Psoas muscle (tissue), 7 donors: ENCODE measurements at regions not wholly inside any gene's neighbourhood (a gene's known extent, or its start where the extent isn't known, plus 50 kb on each side); places are given as distances from the start of the nearest gene placed in this dataset.

Experiments used
- ATAC-seq, 4 donors: fragments of 200-7000 bp; cut with Tn5 transposase; one replicate each; pipeline ENCODE4 v1.9.1; 2020; ENCODE audit warnings: moderate library complexity in 3 of 4, mild to moderate bottlenecking in 2 of 4
- DNase-seq, 2 donors: peaks; one replicate each; pipeline ENCODE4 v3.0.0-alpha.2; 2020
- H3K27ac ChIP-seq: fragments of 200-600 bp; one replicate; pipeline ENCODE4 v1.8.0; 2022
- H3K27me3 ChIP-seq, 3 donors: fragments of 200-600 bp in 1 of 3; one replicate each; pipeline versions ENCODE4 v1.6.1 to v1.8.0; 2013 to 2022; ENCODE audit warnings: low read length in 2 of 3, mild to moderate bottlenecking in 2 of 3, moderate library complexity in 1 of 3; ENCODE audit not compliant: insufficient read depth in 3 of 3
- H3K36me3 ChIP-seq, 2 donors: fragments of 200-600 bp in 1 of 2; one replicate each; pipeline versions ENCODE4 v1.6.1 to v1.8.0; 2013 to 2022; ENCODE audit warnings: low read depth in 1 of 2, mild to moderate bottlenecking in 1 of 2, moderate library complexity in 1 of 2; ENCODE audit not compliant: insufficient read depth in 1 of 2
- H3K4me1 ChIP-seq: fragments of 200-600 bp; one replicate; pipeline ENCODE4 v1.8.0; 2022
- H3K4me3 ChIP-seq: fragments of 200-600 bp; one replicate; pipeline ENCODE4 v1.8.0; 2022; ENCODE audit warnings: mild to moderate bottlenecking
- H3K9me3 ChIP-seq: fragments of 200-600 bp; one replicate; pipeline ENCODE4 v1.8.0; 2022
- CTCF ChIP-seq: fragments of 200-600 bp; IDR thresholded peaks from one replicate; pipeline ENCODE4 v1.8.0; 2022; ENCODE audit warnings: antibody characterized with exemption
- WGBS, 3 donors: extraction: QIAGEN DNeasy Blood & Tissue Kit; methylation state at CpG; one replicate each; pipeline versions ENCODE4 v1.1.6 to v1.1.7; 2013; 5-methylcytosine and 5-hydroxymethylcytosine counted together
- intact Hi-C, 2 donors: fragments of 100-400 bp; cut with DNase I; formaldehyde crosslinking; loops; one replicate each; pipeline versions ENCODE4 v1.11.0 to v1.14.2; 2022
- donor health status: healthy with polysubstance abuse.
- donor health status: DM: no; HTN: no; CAD: no; lungs with moderate emphysema.
- donor health status: Bipolar disorder and iron deficiency.
- donor health status: healthy.
- donor health status: DM: yes; HTN: yes; CAD: no.
- donor health status: DM: no; HTN: no; CAD: no.
- donor health status: DM: yes; HTN: yes; CAD: no.

- no peak overlapping the region for H3K27ac ChIP-seq
- no peak overlapping the region for H3K4me3 ChIP-seq
- no peaks in the 10 kb centered on the region for H3K27me3 ChIP-seq
- no peaks in the 10 kb centered on the region for H3K4me1 ChIP-seq
- intact Hi-C loops = no loop called here
- no peak for DNase-seq
- H3K36me3 ChIP-seq = no peaks in the 10 kb centered on the region
- no peak for TF ChIP-seq CTCF
- WGBS, 3 donors = 95 to 97% (median 96%) methylated on average over 13 of the region's 13 CpGs
- no peak for ATAC-seq
- no peaks in the 10 kb centered on the region for H3K9me3 ChIP-seq
These were observed 52.2 kb upstream of the PRL start for GRCh38 chr6:22349051-22349450.

- intact Hi-C loops = no loop called here
- Histone ChIP-seq H3K4me1 (no peaks in the 10 kb centered on the region), H3K4me3 (no peak overlapping the region), H3K36me3 (no peaks in the 10 kb centered on the region), H3K27ac (no peak overlapping the region), H3K27me3 (no peaks in the 10 kb centered on the region), H3K9me3 (no peaks in the 10 kb centered on the region)
- ATAC-seq = no peak
- TF ChIP-seq CTCF = no peak
- DNase-seq = no peak
These were observed 52.7 kb upstream of the PRL start for GRCh38 chr6:22349528-22349927.

- no peak overlapping the region for H3K27ac ChIP-seq
- no peaks in the 10 kb centered on the region for H3K9me3 ChIP-seq
- ATAC-seq (no peak), DNase-seq (no peak)
- WGBS, 3 donors = 48 to 57% (median 49%) methylated on average over 1 of the region's 1 CpG
- intact Hi-C loops = no loop called here
- H3K4me3 ChIP-seq = no peak overlapping the region
- no peaks in the 10 kb centered on the region for H3K27me3 ChIP-seq
- no peaks in the 10 kb centered on the region for H3K36me3 ChIP-seq
- TF ChIP-seq CTCF = no peak
- H3K4me1 ChIP-seq = no peaks in the 10 kb centered on the region
These were observed 53.3 kb upstream of the PRL start for GRCh38 chr6:22350109-22350508.

GRCh38 chr6:22353101-22353500 is 56.3 kb upstream of the PRL start:
- Histone ChIP-seq H3K9me3 (no peaks in the 10 kb centered on the region), H3K4me3 (no peak overlapping the region), H3K4me1 (no peaks in the 10 kb centered on the region), H3K36me3 (no peaks in the 10 kb centered on the region), H3K27me3 (no peaks in the 10 kb centered on the region), H3K27ac (no peak overlapping the region)
- ATAC-seq (no peak), DNase-seq (no peak)
- no peak for TF ChIP-seq CTCF
- WGBS, 3 donors = 44 to 58% (median 46%) methylated on average over 2 of the region's 2 CpGs
- intact Hi-C loops = no loop called here

- no peaks in the 10 kb centered on the region for H3K4me1 ChIP-seq
- ATAC-seq (no peak), DNase-seq (no peak)
- H3K36me3 ChIP-seq = no peaks in the 10 kb centered on the region
- TF ChIP-seq CTCF = no peak
- H3K9me3 ChIP-seq = no peaks in the 10 kb centered on the region
- no peaks in the 10 kb centered on the region for H3K27me3 ChIP-seq
- WGBS, 3 donors = 89 to 90% (median 90%) methylated on average over 24 to 28 of the region's 28 CpGs
- H3K27ac ChIP-seq = no peak overlapping the region
- H3K4me3 ChIP-seq = no peak overlapping the region
- intact Hi-C loops = no loop called here
These were observed 59.6 kb upstream of the PRL start for GRCh38 chr6:22356362-22356940.
